Sigmoid colon (tissue), 6 donors: ENCODE measurements at regions not wholly inside any gene's neighbourhood (a gene's known extent, or its start where the extent isn't known, plus 50 kb on each side); places are given as distances from the start of the nearest gene placed in this dataset.

Source experiments
- DNase-seq: peaks from one replicate; pipeline ENCODE4 v3.0.0-alpha.2; 2019
- H3K27ac ChIP-seq, 4 donors: fragments of 200-600 bp; sonication (generic); one replicate each; pipeline ENCODE4 v1.5.1; 2016 to 2019; ENCODE audit warnings: mild to moderate bottlenecking in 1 of 4
- H3K27me3 ChIP-seq, 3 donors: fragments of 200-600 bp; sonication (generic); one replicate each; pipeline ENCODE4 v1.5.1; 2019; ENCODE audit warnings: mild to moderate bottlenecking in 1 of 3
- H3K36me3 ChIP-seq, 4 donors: fragments of 200-600 bp; sonication (generic); one replicate each; pipeline ENCODE4 v1.5.1; 2016 to 2019
- H3K4me1 ChIP-seq, 4 donors: fragments of 200-600 bp; sonication (generic); one replicate each; pipeline ENCODE4 v1.5.1; 2017 to 2019
- H3K4me3 ChIP-seq, 4 donors: fragments of 200-600 bp; sonication (generic); one replicate each; pipeline ENCODE4 v1.5.1; 2017 to 2019; ENCODE audit warnings: mild to moderate bottlenecking in 2 of 4, moderate library complexity in 1 of 4
- H3K9me3 ChIP-seq, 4 donors: fragments of 200-600 bp in 3 of 4; sonication (generic) in 3 of 4; one replicate each; pipeline versions ENCODE4 v1.5.1 to v1.6.1; 2013 to 2019
- EP300 ChIP-seq, 4 donors: sonication (generic); formaldehyde crosslinking; IDR thresholded peaks; one replicate each; pipeline ENCODE4 v1.6.1; 2017; ENCODE audit warnings: antibody characterized with exemption in 4 of 4
- POLR2A ChIP-seq, 2 donors: fragments of 450-650 bp; IDR thresholded peaks; one replicate each; pipeline ENCODE4 v1.6.1; 2016; ENCODE audit warnings: antibody characterized with exemption in 2 of 2, mild to moderate bottlenecking in 2 of 2, moderate library complexity in 2 of 2
- POLR2AphosphoS5 ChIP-seq, 4 donors: sonication (generic); formaldehyde crosslinking; IDR thresholded peaks; one replicate each; pipeline ENCODE4 v1.6.1; 2017; ENCODE audit warnings: antibody characterized with exemption in 4 of 4
- WGBS, 2 donors: extraction: QIAGEN DNeasy Blood & Tissue Kit; methylation state at CpG; one replicate each; pipeline ENCODE4 v1.1.7; 2013; 5-methylcytosine and 5-hydroxymethylcytosine counted together
- intact Hi-C: fragments of 100-400 bp; cut with DNase I; formaldehyde crosslinking; loops from one replicate; pipeline ENCODE4 v1.15.1; 2023
- TF ChIP-seq, protein P1 (sequence below), 4 experiments: fragments of 450-650 bp in 3 of 4; fragments of 200-600 bp in 1 of 4; IDR thresholded peaks; one replicate each; pipeline ENCODE4 v1.5.1; 2016 to 2019; ENCODE audit warnings: antibody characterized with exemption in 4 of 4, mild to moderate bottlenecking in 3 of 4, moderate library complexity in 2 of 4
- donor health status: healthy with polysubstance abuse.
- donor health status: healthy.

DNA sequence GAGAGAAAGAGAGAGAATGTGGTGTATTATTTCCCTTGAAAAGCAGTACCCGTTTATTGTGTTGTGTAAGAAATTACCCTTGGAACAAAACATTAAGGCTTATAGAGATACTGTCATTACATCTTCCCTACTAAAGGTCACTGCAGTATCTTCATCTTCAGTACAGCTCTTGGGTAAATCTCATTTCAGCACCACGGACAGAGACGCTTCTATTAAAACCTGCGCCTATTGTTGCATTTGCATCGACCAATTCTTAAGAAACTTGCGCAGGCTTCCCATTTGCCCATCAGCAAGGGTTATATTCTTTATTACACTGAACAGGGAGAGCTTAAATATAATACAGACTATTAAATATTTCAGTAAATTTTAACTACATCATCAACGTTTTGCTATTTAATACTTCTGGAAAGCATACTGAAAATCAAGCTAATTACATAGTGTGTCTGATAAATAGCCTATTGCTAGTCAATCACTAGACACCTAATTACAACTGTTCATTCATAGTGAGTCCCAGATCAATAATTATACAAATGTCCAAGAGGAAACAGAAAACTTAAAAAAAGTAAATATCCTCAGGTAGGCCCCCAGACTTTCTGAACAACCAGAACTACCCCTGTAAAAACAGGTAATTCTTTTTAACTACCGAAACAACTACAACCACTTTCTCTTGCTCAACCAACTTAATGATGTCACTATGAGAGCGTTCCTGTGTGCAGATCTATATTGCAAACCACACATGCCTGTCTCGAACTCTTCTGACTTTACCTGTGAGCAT is 350.6 kb downstream of the LIG4 start:
- intact Hi-C loops = no loop called here
- Histone ChIP-seq H3K27me3 (peaks cover 11 to 47% (median 37%) of the 10 kb centered on the region in 3 donors), H3K9me3 (no peaks in the 10 kb centered on the region), H3K27ac (no peak overlapping the region), H3K4me3 (no peak overlapping the region), H3K36me3 (no peaks in the 10 kb centered on the region), H3K4me1 (peaks cover 0 to 29% (median 27%) of the 10 kb centered on the region in 4 donors)
- no peak for DNase-seq
- 27 to 28% methylated on average over 10 of the region's 10 CpGs for WGBS, 2 donors
- no peak for TF ChIP-seq POLR2A (IDR thresholded peaks at IDR 0.05)
- TF ChIP-seq POLR2AphosphoS5 (IDR thresholded peaks at IDR 0.05) = no peak
- TF ChIP-seq, protein P1, sequence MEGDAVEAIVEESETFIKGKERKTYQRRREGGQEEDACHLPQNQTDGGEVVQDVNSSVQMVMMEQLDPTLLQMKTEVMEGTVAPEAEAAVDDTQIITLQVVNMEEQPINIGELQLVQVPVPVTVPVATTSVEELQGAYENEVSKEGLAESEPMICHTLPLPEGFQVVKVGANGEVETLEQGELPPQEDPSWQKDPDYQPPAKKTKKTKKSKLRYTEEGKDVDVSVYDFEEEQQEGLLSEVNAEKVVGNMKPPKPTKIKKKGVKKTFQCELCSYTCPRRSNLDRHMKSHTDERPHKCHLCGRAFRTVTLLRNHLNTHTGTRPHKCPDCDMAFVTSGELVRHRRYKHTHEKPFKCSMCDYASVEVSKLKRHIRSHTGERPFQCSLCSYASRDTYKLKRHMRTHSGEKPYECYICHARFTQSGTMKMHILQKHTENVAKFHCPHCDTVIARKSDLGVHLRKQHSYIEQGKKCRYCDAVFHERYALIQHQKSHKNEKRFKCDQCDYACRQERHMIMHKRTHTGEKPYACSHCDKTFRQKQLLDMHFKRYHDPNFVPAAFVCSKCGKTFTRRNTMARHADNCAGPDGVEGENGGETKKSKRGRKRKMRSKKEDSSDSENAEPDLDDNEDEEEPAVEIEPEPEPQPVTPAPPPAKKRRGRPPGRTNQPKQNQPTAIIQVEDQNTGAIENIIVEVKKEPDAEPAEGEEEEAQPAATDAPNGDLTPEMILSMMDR (IDR thresholded peaks at IDR 0.05) = no peak
- TF ChIP-seq EP300 (IDR thresholded peaks at IDR 0.05) = no peak

DNA sequence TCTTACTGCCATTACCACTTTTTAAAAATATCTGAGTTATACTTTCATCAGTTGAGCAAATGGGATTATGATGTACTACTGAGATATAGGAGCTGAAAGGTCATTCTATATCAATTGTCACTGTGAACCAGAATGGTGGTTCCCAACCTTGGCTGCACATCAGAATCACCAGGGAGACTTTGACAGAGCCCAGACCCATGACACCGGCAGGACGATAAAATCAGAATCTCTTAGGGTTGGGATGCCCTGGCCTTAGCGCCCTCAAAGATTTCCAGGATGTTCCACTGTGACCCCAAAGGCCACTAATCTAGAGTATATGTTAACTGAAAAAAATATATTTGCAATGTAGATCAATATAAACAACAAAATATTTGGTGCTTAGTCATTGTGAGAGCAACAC is 355.1 kb downstream of the LIG4 start:
- intact Hi-C loops = no loop called here
- Histone ChIP-seq H3K9me3 (no peaks in the 10 kb centered on the region), H3K27ac (no peak overlapping the region), H3K4me3 (no peak overlapping the region), H3K27me3 (peaks cover 0 to 7% (median 6%) of the 10 kb centered on the region in 3 donors), H3K36me3 (no peaks in the 10 kb centered on the region), H3K4me1 (no peaks in the 10 kb centered on the region)
- TF ChIP-seq EP300 (IDR thresholded peaks at IDR 0.05) (no peak), POLR2A (IDR thresholded peaks at IDR 0.05) (no peak), POLR2AphosphoS5 (IDR thresholded peaks at IDR 0.05) (no peak)
- TF ChIP-seq, protein P1 (IDR thresholded peaks at IDR 0.05) = no peak
- 91 to 93% methylated on average over 3 of the region's 3 CpGs for WGBS, 2 donors
- no peak for DNase-seq

DNA sequence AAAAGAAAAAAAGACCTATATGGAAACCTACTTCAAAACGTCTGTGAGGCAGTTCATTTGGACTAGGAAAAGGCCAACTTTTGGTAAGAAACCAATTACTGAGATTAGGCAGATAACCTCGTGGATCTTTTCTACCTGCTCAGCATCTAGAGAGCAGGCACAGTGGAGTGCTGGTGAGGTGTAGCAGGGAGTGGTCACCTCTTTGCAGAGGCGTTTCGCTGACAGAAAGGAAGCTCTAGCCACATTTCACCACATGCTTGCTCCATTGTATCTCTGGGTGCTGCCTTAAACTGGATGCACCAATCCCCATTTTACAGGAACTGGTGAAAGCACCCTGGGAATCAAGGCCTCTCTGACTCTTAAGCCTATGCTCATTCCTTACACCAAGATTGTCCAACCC is 360.5 kb downstream of the LIG4 start:
- Histone ChIP-seq H3K36me3 (no peaks in the 10 kb centered on the region), H3K4me1 (no peaks in the 10 kb centered on the region), H3K27ac (no peak overlapping the region), H3K9me3 (no peaks in the 10 kb centered on the region), H3K27me3 (no peaks in the 10 kb centered on the region), H3K4me3 (no peak overlapping the region)
- WGBS, 2 donors = 63 to 76% methylated on average over 4 of the region's 4 CpGs
- DNase-seq = no peak
- TF ChIP-seq POLR2A (IDR thresholded peaks at IDR 0.05) (no peak), EP300 (IDR thresholded peaks at IDR 0.05) (no peak), POLR2AphosphoS5 (IDR thresholded peaks at IDR 0.05) (no peak)
- TF ChIP-seq, protein P1 (IDR thresholded peaks at IDR 0.05) = no peak
- intact Hi-C loops = no loop called here

DNA sequence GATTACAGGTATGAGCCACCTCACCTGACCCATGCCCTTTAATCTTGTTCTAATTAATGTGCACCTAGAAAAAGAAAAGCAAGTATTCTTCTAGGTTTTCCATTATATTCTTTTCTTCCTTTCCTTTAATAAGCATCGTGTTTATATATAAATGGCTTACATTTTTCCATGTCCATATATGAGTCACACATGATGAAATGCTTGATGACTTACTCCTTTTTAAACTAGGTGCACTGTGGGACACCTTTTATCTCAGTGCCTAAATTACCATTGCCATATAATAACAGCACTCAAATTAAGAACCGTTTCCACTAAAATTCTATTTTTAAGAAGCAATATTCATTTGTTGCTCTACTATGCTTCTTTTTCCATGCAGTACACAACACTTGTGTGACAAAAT is 363.3 kb downstream of the LIG4 start:
- no peaks in the 10 kb centered on the region for H3K4me1 ChIP-seq
- H3K9me3 ChIP-seq = no peaks in the 10 kb centered on the region
- intact Hi-C loops = no loop called here
- TF ChIP-seq, protein P1 (IDR thresholded peaks at IDR 0.05) = no peak
- TF ChIP-seq POLR2A (IDR thresholded peaks at IDR 0.05) = no peak
- no peak for TF ChIP-seq EP300 (IDR thresholded peaks at IDR 0.05)
- no peak for TF ChIP-seq POLR2AphosphoS5 (IDR thresholded peaks at IDR 0.05)
- DNase-seq = no peak
- H3K36me3 ChIP-seq = no peaks in the 10 kb centered on the region
- 83% methylated on average over 2 of the region's 2 CpGs for WGBS, 2 donors
- H3K4me3 ChIP-seq = no peak overlapping the region
- no peaks in the 10 kb centered on the region for H3K27me3 ChIP-seq
- H3K27ac ChIP-seq = no peak overlapping the region

DNA sequence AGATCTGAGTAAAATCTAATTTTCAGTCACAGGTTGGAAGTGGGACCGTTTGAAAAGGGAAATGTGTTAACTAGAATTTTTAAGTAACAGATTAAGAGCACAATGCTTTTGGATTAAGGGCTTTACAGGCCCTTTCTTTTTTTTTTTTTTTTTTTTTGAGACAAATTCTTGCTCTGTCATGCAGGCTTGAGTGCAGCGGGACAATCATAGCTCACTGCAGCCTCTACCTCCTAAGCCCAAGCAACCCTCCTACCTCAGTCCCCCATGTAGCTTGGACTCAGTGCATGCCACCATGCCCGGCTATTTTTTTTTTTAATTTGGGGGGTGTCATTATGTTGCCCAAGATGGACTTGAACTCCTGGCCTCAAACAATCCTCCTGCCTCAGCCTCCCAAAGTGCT is 363.7 kb downstream of the LIG4 start:
- intact Hi-C loops = no loop called here
- 69% methylated on average over 3 of the region's 3 CpGs for WGBS, 2 donors

More for the DNA sequence above, 363.7 kb downstream of the LIG4 start:
- no peak for TF ChIP-seq EP300 (IDR thresholded peaks at IDR 0.05)
- TF ChIP-seq POLR2A (IDR thresholded peaks at IDR 0.05) = no peak
- no peak for TF ChIP-seq POLR2AphosphoS5 (IDR thresholded peaks at IDR 0.05)
- TF ChIP-seq, protein P1 (IDR thresholded peaks at IDR 0.05) = no peak
- Histone ChIP-seq H3K27me3 (no peaks in the 10 kb centered on the region), H3K36me3 (no peaks in the 10 kb centered on the region), H3K4me3 (no peak overlapping the region), H3K27ac (no peak overlapping the region), H3K9me3 (no peaks in the 10 kb centered on the region), H3K4me1 (no peaks in the 10 kb centered on the region)
- no peak for DNase-seq
